Endothelial cell of umbilical vein (primary cell): ENCODE measurements at regions not wholly inside any gene's neighbourhood (a gene's known extent, or its start where the extent isn't known, plus 50 kb on each side); places are given as distances from the start of the nearest gene placed in this dataset.

Experiments used
- CTCF ChIP-seq, 2 donors: IDR thresholded peaks; 1 replicate in 1 of 2; 2 replicates in 1 of 2; pipeline ENCODE4 v1.5.1; 2011; ENCODE audit warnings: low read length in 2 of 2, mild to moderate bottlenecking in 2 of 2, moderate library complexity in 2 of 2, control low read depth in 1 of 2, inconsistent platforms in 1 of 2, low read depth in 1 of 2; ENCODE audit not compliant: insufficient read depth in 1 of 2; ENCODE audit errors: extremely low read depth in 1 of 2
- EZH2 ChIP-seq: IDR thresholded peaks from 2 replicates; pipeline ENCODE4 v1.6.1; 2012; ENCODE audit warnings: borderline replicate concordance, low read depth, mild to moderate bottlenecking, moderate library complexity, low read length, inconsistent platforms; ENCODE audit not compliant: severe bottlenecking
- FOS ChIP-seq: IDR thresholded peaks from 2 replicates; pipeline ENCODE4 v1.6.1; 2011; ENCODE audit warnings: mild to moderate bottlenecking, low read length, moderate library complexity, borderline replicate concordance; ENCODE audit not compliant: insufficient read depth
- GATA2 ChIP-seq: IDR thresholded peaks from 2 replicates; pipeline ENCODE4 v1.7.0; 2011; ENCODE audit warnings: low read depth, mild to moderate bottlenecking, moderate library complexity, mixed read lengths, low read length; ENCODE audit not compliant: insufficient read length, insufficient read depth
- JUN ChIP-seq: IDR thresholded peaks from 2 replicates; pipeline ENCODE4 v1.6.1; 2011; ENCODE audit warnings: borderline replicate concordance, low read depth; ENCODE audit not compliant: insufficient read length, insufficient read depth
- MAX ChIP-seq: IDR thresholded peaks from 2 replicates; pipeline ENCODE4 v1.6.1; 2011; ENCODE audit not compliant: insufficient read depth, insufficient read length
- MYC ChIP-seq: IDR thresholded peaks from one replicate; pipeline ENCODE4 v1.6.1; 2011; ENCODE audit warnings: mild to moderate bottlenecking, low read depth, low read length
- POLR2A ChIP-seq: IDR thresholded peaks from 2 replicates; pipeline ENCODE4 v1.6.1; 2012; ENCODE audit warnings: low read depth, mild to moderate bottlenecking, control low read depth, low read length
- POLR2AphosphoS5 ChIP-seq: IDR thresholded peaks from 2 replicates; pipeline ENCODE4 v1.6.1; 2012; ENCODE audit warnings: low read depth, mild to moderate bottlenecking, control low read depth, low read length, moderate library complexity; ENCODE audit not compliant: insufficient read depth

- TF ChIP-seq CTCF (IDR thresholded peaks at IDR 0.05; ENCODE audit: extremely low read depth in 1 of 2, insufficient read depth in 1 of 2, low read depth in 1 of 2, low read length in 2 of 2) (no peak), POLR2A (no peak), EZH2 (no peak), POLR2AphosphoS5 (no peak), GATA2 (no peak), JUN (no peak), FOS (no peak), MYC (no peak), MAX (no peak)
These were observed 142.7 kb upstream of the SULF2 start for GRCh38 chr20:47927944-47928343.
